HL-60 (cell line): ENCODE measurements at regions not wholly inside any gene's neighbourhood (a gene's known extent, or its start where the extent isn't known, plus 50 kb on each side); places are given as distances from the start of the nearest gene placed in this dataset.
"Not testable (repeated sequence)": the region's sequence is repeated elsewhere in the genome, so short reads cannot be mapped to it uniquely, and the experiment has no call there.

Source experiments
- DNase-seq, 2 experiments: peaks; one replicate each; pipeline ENCODE4 v3.0.0-alpha.2; 2010 to 2020; ENCODE audit warnings: low read depth in 1 of 2, low spot score in 1 of 2
- H3K27ac ChIP-seq: fragments of 250-450 bp; sonication (Bioruptor Pico); replicated peaks from 2 replicates; pipeline ENCODE4 v1.5.1; 2020; ENCODE audit warnings: mild to moderate bottlenecking, moderate library complexity
- H3K27me3 ChIP-seq: fragments of 250-450 bp; sonication (Bioruptor Pico); 2 replicates; pipeline ENCODE4 v1.5.1; 2021; ENCODE audit warnings: mild to moderate bottlenecking, moderate library complexity; ENCODE audit not compliant: insufficient read depth, poor library complexity, severe bottlenecking
- H3K4me3 ChIP-seq: replicated peaks from 2 replicates; pipeline ENCODE4 v1.5.1; 2011; ENCODE audit warnings: mild to moderate bottlenecking, control low read depth, low read length; ENCODE audit not compliant: insufficient read depth
- CTCF ChIP-seq: IDR thresholded peaks from one replicate; pipeline ENCODE4 v1.5.1; 2011; ENCODE audit warnings: low read length, control low read depth, inconsistent platforms; ENCODE audit not compliant: insufficient read depth
- GABPA ChIP-seq: IDR thresholded peaks from 2 replicates; pipeline ENCODE4 v1.6.1; 2012; ENCODE audit warnings: low read depth
- POLR2AphosphoS5 ChIP-seq: IDR thresholded peaks from 2 replicates; pipeline ENCODE4 v1.6.1; 2012; ENCODE audit warnings: low read depth
- REST ChIP-seq: IDR thresholded peaks from 2 replicates; pipeline ENCODE4 v1.6.1; 2012; ENCODE audit warnings: low read depth; ENCODE audit not compliant: insufficient replicate concordance
- SPI1 ChIP-seq: IDR thresholded peaks from 2 replicates; pipeline ENCODE4 v1.6.1; 2012; ENCODE audit warnings: low read depth, mild to moderate bottlenecking, borderline replicate concordance

- no peak overlapping the region for H3K4me3 ChIP-seq
- no peak for DNase-seq
- no peaks in the 10 kb centered on the region for H3K27me3 ChIP-seq
- TF ChIP-seq GABPA: no peak
- TF ChIP-seq SPI1: no peak
- TF ChIP-seq POLR2AphosphoS5: no peak
- TF ChIP-seq REST: no peak
- TF ChIP-seq CTCF: no peak
- H3K27ac ChIP-seq: no peak overlapping the region
These were observed 115.2 kb upstream of the PLCL2 start for GRCh38 chr3:16769525-16769924.

GRCh38 chr3:16770021-16770420, 114.7 kb upstream of the PLCL2 start:
- H3K27ac ChIP-seq: no peak overlapping the region
- H3K4me3 ChIP-seq: no peak overlapping the region

GRCh38 chr3:16770792-16771191, 114.0 kb upstream of the PLCL2 start:
- Histone ChIP-seq H3K4me3 (no peak overlapping the region), H3K27me3 (no peaks in the 10 kb centered on the region), H3K27ac (no peak overlapping the region)
- TF ChIP-seq POLR2AphosphoS5 (no peak), CTCF (no peak), GABPA (no peak)
- no peak for DNase-seq

More at GRCh38 chr3:16770021-16770420, 114.7 kb upstream of the PLCL2 start:
- no peaks in the 10 kb centered on the region for H3K27me3 ChIP-seq
- TF ChIP-seq POLR2AphosphoS5 (no peak), SPI1 (no peak), REST (no peak), GABPA (no peak), CTCF (no peak)
- DNase-seq: no peak

GRCh38 chr3:16773594-16773993, 111.2 kb upstream of the PLCL2 start:
- H3K27ac ChIP-seq, DNase-seq, H3K27me3 ChIP-seq, H3K4me3 ChIP-seq: not testable (repeated sequence)

GRCh38 chr3:16774536-16774935, 110.2 kb upstream of the PLCL2 start:
- not testable (repeated sequence) for H3K4me3 ChIP-seq, H3K27ac ChIP-seq, H3K27me3 ChIP-seq, DNase-seq
